Hepatocyte (in vitro differentiated cells): ENCODE measurements at regions not wholly inside any gene's neighbourhood (a gene's known extent, or its start where the extent isn't known, plus 50 kb on each side); places are given as distances from the start of the nearest gene placed in this dataset.

ENCODE experiments used
- EZH2 ChIP-seq: fragments of 200-600 bp; sonication (generic); IDR thresholded peaks from 2 replicates; pipeline ENCODE4 v1.6.1; 2016; ENCODE audit warnings: antibody characterized with exemption, mild to moderate bottlenecking, borderline replicate concordance
- EZH2phosphoT487 ChIP-seq: fragments of 200-600 bp; sonication (generic); IDR thresholded peaks from one replicate; pipeline ENCODE4 v1.6.1; 2018; ENCODE audit warnings: antibody characterized with exemption, mild to moderate bottlenecking, low read depth, moderate library complexity; ENCODE audit not compliant: unreplicated experiment, severe bottlenecking
- TF ChIP-seq, protein P1 (sequence below): fragments of 200-600 bp; sonication (generic); IDR thresholded peaks from 2 replicates; pipeline ENCODE4 v1.5.1; 2016; ENCODE audit warnings: antibody characterized with exemption, mild to moderate bottlenecking; ENCODE audit not compliant: poor library complexity

DNA sequence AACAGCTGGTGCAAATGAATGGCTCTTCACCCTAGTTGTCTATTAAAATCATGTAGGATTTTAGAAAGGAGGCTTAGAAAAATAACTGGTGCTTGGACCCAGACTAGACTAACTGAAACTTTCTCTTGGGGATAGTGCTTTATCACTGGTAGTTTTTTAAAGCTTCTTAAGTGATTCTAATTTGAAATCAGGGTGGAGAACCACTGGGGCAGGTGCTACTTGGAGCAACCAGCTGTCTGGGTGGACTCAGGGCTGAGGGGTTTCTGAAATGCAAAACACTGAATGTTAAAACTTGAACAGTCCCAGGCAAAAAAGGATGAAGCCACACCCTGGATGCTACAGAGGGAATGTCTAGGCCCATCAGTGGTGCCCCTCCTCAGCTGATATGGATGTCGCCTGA, 81.2 kb downstream of the PXDC1 start:
- TF ChIP-seq, protein P1, sequence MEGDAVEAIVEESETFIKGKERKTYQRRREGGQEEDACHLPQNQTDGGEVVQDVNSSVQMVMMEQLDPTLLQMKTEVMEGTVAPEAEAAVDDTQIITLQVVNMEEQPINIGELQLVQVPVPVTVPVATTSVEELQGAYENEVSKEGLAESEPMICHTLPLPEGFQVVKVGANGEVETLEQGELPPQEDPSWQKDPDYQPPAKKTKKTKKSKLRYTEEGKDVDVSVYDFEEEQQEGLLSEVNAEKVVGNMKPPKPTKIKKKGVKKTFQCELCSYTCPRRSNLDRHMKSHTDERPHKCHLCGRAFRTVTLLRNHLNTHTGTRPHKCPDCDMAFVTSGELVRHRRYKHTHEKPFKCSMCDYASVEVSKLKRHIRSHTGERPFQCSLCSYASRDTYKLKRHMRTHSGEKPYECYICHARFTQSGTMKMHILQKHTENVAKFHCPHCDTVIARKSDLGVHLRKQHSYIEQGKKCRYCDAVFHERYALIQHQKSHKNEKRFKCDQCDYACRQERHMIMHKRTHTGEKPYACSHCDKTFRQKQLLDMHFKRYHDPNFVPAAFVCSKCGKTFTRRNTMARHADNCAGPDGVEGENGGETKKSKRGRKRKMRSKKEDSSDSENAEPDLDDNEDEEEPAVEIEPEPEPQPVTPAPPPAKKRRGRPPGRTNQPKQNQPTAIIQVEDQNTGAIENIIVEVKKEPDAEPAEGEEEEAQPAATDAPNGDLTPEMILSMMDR = no peak
- no peak for TF ChIP-seq EZH2
- TF ChIP-seq EZH2phosphoT487 = no peak
